Fibroblast of skin of left biceps (primary cell): ENCODE measurements at regions not wholly inside any gene's neighbourhood (a gene's known extent, or its start where the extent isn't known, plus 50 kb on each side); places are given as distances from the start of the nearest gene placed in this dataset.

Experiments
- DNase-seq, 2 experiments: peaks; one replicate each; pipeline ENCODE4 v3.0.0-alpha.2; 2013; ENCODE audit warnings: low read depth in 2 of 2

- no peak for DNase-seq
These were observed 361.2 kb downstream of the MN1 start for GRCh38 chr22:27440304-27440865.

- no peak for DNase-seq
These were observed 359.7 kb downstream of the MN1 start for GRCh38 chr22:27441706-27442475.

- DNase-seq, result no peak
These were observed 358.2 kb downstream of the MN1 start for GRCh38 chr22:27443306-27443705.

- DNase-seq, result no peak
These were observed 355.7 kb downstream of the MN1 start for GRCh38 chr22:27445881-27446280.

- no peak for DNase-seq
These were observed 354.3 kb downstream of the MN1 start for GRCh38 chr22:27447289-27447688.

GRCh38 chr22:27450448-27450847 is 351.1 kb downstream of the MN1 start:
- DNase-seq, result no peak

- DNase-seq, result no peak
These were observed 349.3 kb downstream of the MN1 start for GRCh38 chr22:27452245-27452644.

- DNase-seq, result no peak
These were observed 348.6 kb downstream of the MN1 start for GRCh38 chr22:27452922-27453321.

- no peak for DNase-seq
These were observed 347.8 kb downstream of the MN1 start for GRCh38 chr22:27453725-27454124.

- no peak for DNase-seq
These were observed 346.6 kb downstream of the MN1 start for GRCh38 chr22:27454807-27455450.

GRCh38 chr22:27455526-27455925 is 346.0 kb downstream of the MN1 start:
- no peak for DNase-seq

- peak; percentile 74 to 75 for DNase-seq
These were observed 344.7 kb downstream of the MN1 start for GRCh38 chr22:27456696-27457503.

- no peak for DNase-seq
These were observed 341.6 kb downstream of the MN1 start for GRCh38 chr22:27459999-27460398.

- peak in 1 of 2 experiments; percentile 30 for DNase-seq
These were observed 340.8 kb downstream of the MN1 start for GRCh38 chr22:27460591-27461347.

GRCh38 chr22:27461470-27461869 is 340.1 kb downstream of the MN1 start:
- DNase-seq, result peak; percentile 79 to 80

- DNase-seq, result no peak
These were observed 339.4 kb downstream of the MN1 start for GRCh38 chr22:27462190-27462589.

GRCh38 chr22:27463121-27463660 is 338.4 kb downstream of the MN1 start:
- no peak for DNase-seq

- DNase-seq, result no peak
These were observed 335.3 kb downstream of the MN1 start for GRCh38 chr22:27466229-27466628.

- no peak for DNase-seq
These were observed 334.6 kb downstream of the MN1 start for GRCh38 chr22:27466778-27467438.

- DNase-seq, result no peak
These were observed 333.8 kb downstream of the MN1 start for GRCh38 chr22:27467711-27468110.

- DNase-seq, result no peak
These were observed 332.8 kb downstream of the MN1 start for GRCh38 chr22:27468712-27469111.
